ENCODE measurements at regions not wholly inside any gene's neighbourhood (a gene's known extent, or its start where the extent isn't known, plus 50 kb on each side); places are given as distances from the start of the nearest gene placed in this dataset.

- DNase-seq: no peak
Measured at GRCh38 chr10:121661451-121661851, 63.2 kb upstream of the FGFR2 start.

- DNase-seq: no peak
Measured at GRCh38 chr10:121659236-121659635, 61.0 kb upstream of the FGFR2 start.

- DNase-seq: no peak
Measured at GRCh38 chr10:121658611-121659010, 60.4 kb upstream of the FGFR2 start.

GRCh38 chr10:121658111-121658510, 59.9 kb upstream of the FGFR2 start:
- no peak for DNase-seq

GRCh38 chr10:121655254-121656144, 57.3 kb upstream of the FGFR2 start:
- DNase-seq: peak; percentile 43

- DNase-seq: no peak
Measured at GRCh38 chr10:121654021-121654545, 55.8 kb upstream of the FGFR2 start.

- no peak for DNase-seq
Measured at GRCh38 chr10:121653608-121654007, 55.4 kb upstream of the FGFR2 start.

GRCh38 chr10:121648493-121648892, 50.2 kb upstream of the FGFR2 start:
- no peak for DNase-seq

- no peak for DNase-seq
Measured at GRCh38 chr10:121648059-121648458, 49.8 kb upstream of the FGFR2 start.

All from NCI-H748 treated with DMSO at 0.1 percent for 48 hours (cell line).